Liver (tissue), 8 donors: ENCODE measurements at regions not wholly inside any gene's neighbourhood (a gene's known extent, or its start where the extent isn't known, plus 50 kb on each side); places are given as distances from the start of the nearest gene placed in this dataset.

ENCODE experiments used
- DNase-seq: peaks from one replicate; pipeline ENCODE4 v3.0.0-alpha.2; 2017; ENCODE audit warnings: low spot score
- H3K27ac ChIP-seq, 2 donors: one replicate each; pipeline ENCODE4 v1.7.0; 2013; ENCODE audit warnings: inconsistent platforms in 2 of 2, low read length in 2 of 2, control low read depth in 1 of 2, low read depth in 1 of 2, mild to moderate bottlenecking in 1 of 2
- H3K27me3 ChIP-seq, 4 donors: one replicate each; pipeline versions ENCODE4 v1.6.1 to v1.7.0; 2013; ENCODE audit warnings: low read length in 3 of 4, inconsistent platforms in 1 of 4, mild to moderate bottlenecking in 1 of 4, moderate library complexity in 1 of 4; ENCODE audit not compliant: control insufficient read depth in 4 of 4, insufficient read depth in 4 of 4
- H3K36me3 ChIP-seq, 4 donors: one replicate each; pipeline versions ENCODE4 v1.6.1 to v1.7.0; 2013; ENCODE audit warnings: low read length in 3 of 4, mild to moderate bottlenecking in 3 of 4, low read depth in 1 of 4, moderate library complexity in 1 of 4; ENCODE audit not compliant: control insufficient read depth in 4 of 4, insufficient read depth in 3 of 4
- H3K4me1 ChIP-seq, 4 donors: one replicate each; pipeline versions ENCODE4 v1.6.1 to v1.7.0; 2013; ENCODE audit warnings: low read length in 3 of 4, mild to moderate bottlenecking in 3 of 4, moderate library complexity in 1 of 4; ENCODE audit not compliant: control insufficient read depth in 4 of 4, insufficient read depth in 4 of 4
- H3K4me3 ChIP-seq, 3 donors: one replicate each; pipeline versions ENCODE4 v1.6.1 to v1.7.0; 2013; ENCODE audit warnings: low read length in 3 of 3, control low read depth in 1 of 3, low read depth in 1 of 3, mild to moderate bottlenecking in 1 of 3
- H3K9ac ChIP-seq, 2 donors: one replicate each; pipeline ENCODE4 v1.7.0; 2013; ENCODE audit warnings: low read length in 2 of 2, mild to moderate bottlenecking in 2 of 2, moderate library complexity in 2 of 2, control low read depth in 1 of 2, low read depth in 1 of 2
- H3K9me3 ChIP-seq, 4 donors: one replicate each; pipeline versions ENCODE4 v1.6.1 to v1.7.0; 2013; ENCODE audit warnings: low read length in 3 of 4; ENCODE audit not compliant: control insufficient read depth in 4 of 4
- ATF3 ChIP-seq: IDR thresholded peaks from 2 replicates; pipeline ENCODE4 v1.6.1; 2016; ENCODE audit warnings: antibody characterized with exemption
- CTCF ChIP-seq: fragments of 150-350 bp; IDR thresholded peaks from 2 replicates; pipeline ENCODE4 v1.5.1; 2017; ENCODE audit warnings: improper control_type of control experiment, low read depth, low read length; ENCODE audit not compliant: missing input control
- EGR1 ChIP-seq, 2 donors: IDR thresholded peaks; 2 replicates each; pipeline ENCODE4 v1.6.1; 2016 to 2018; ENCODE audit warnings: antibody characterized with exemption in 2 of 2, low read depth in 2 of 2
- FOXA1 ChIP-seq: IDR thresholded peaks from 2 replicates; pipeline ENCODE4 v1.6.1; 2016; ENCODE audit warnings: antibody characterized with exemption
- FOXA2 ChIP-seq: IDR thresholded peaks from 2 replicates; pipeline ENCODE4 v1.6.1; 2016; ENCODE audit warnings: antibody characterized with exemption
- GABPA ChIP-seq, 2 donors: IDR thresholded peaks in 1 of 2; conservative IDR thresholded peaks in 1 of 2; 2 replicates each; pipeline ENCODE4 v1.6.1; 2016; ENCODE audit warnings: antibody characterized with exemption in 2 of 2, mild to moderate bottlenecking in 1 of 2, moderate library complexity in 1 of 2
- HNF4A ChIP-seq, 2 donors: conservative IDR thresholded peaks; 2 replicates each; pipeline ENCODE4 v1.6.1; 2016; ENCODE audit warnings: antibody characterized with exemption in 2 of 2, mild to moderate bottlenecking in 2 of 2
- HNF4G ChIP-seq: IDR thresholded peaks from 2 replicates; pipeline ENCODE4 v1.6.1; 2016; ENCODE audit warnings: antibody characterized with exemption
- JUND ChIP-seq, 2 donors: IDR thresholded peaks; 2 replicates each; pipeline ENCODE4 v1.6.1; 2016; ENCODE audit warnings: antibody characterized with exemption in 2 of 2
- NR2F2 ChIP-seq: IDR thresholded peaks from 2 replicates; pipeline ENCODE4 v1.6.1; 2016; ENCODE audit warnings: antibody characterized with exemption
- RAD21 ChIP-seq, 2 donors: IDR thresholded peaks; 2 replicates each; pipeline ENCODE4 v1.6.1; 2016; ENCODE audit warnings: antibody characterized with exemption in 2 of 2, mild to moderate bottlenecking in 2 of 2
- REST ChIP-seq: IDR thresholded peaks from 2 replicates; pipeline ENCODE4 v1.6.1; 2016; ENCODE audit warnings: antibody characterized with exemption, mild to moderate bottlenecking
- RXRA ChIP-seq, 2 donors: IDR thresholded peaks; 2 replicates each; pipeline ENCODE4 v1.6.1; 2017 to 2018; ENCODE audit warnings: antibody characterized with exemption in 2 of 2, mild to moderate bottlenecking in 1 of 2
- SP1 ChIP-seq: IDR thresholded peaks from 2 replicates; pipeline ENCODE4 v1.6.1; 2018; ENCODE audit warnings: antibody characterized with exemption, mild to moderate bottlenecking
- TAF1 ChIP-seq: conservative IDR thresholded peaks from 2 replicates; pipeline ENCODE4 v1.6.1; 2016; ENCODE audit warnings: antibody characterized with exemption, mild to moderate bottlenecking
- YY1 ChIP-seq: IDR thresholded peaks from 2 replicates; pipeline ENCODE4 v1.6.1; 2016; ENCODE audit warnings: antibody characterized with exemption, mild to moderate bottlenecking
- ZBTB33 ChIP-seq: IDR thresholded peaks from 2 replicates; pipeline ENCODE4 v1.6.1; 2016; ENCODE audit warnings: antibody characterized with exemption
- WGBS: extraction: QIAGEN DNeasy Blood & Tissue Kit; methylation state at CpG from one replicate; pipeline ENCODE4 v1.1.7; 2013; 5-methylcytosine and 5-hydroxymethylcytosine counted together
- TF ChIP-seq, protein P1 (sequence below): IDR thresholded peaks from 2 replicates; pipeline ENCODE4 v1.6.1; 2016; ENCODE audit warnings: antibody characterized with exemption
- donor health status: healthy.
- donor health status: healthy.
- donor health status: healthy.
- donor health status: healthy.
- donor health status: healthy.

DNA sequence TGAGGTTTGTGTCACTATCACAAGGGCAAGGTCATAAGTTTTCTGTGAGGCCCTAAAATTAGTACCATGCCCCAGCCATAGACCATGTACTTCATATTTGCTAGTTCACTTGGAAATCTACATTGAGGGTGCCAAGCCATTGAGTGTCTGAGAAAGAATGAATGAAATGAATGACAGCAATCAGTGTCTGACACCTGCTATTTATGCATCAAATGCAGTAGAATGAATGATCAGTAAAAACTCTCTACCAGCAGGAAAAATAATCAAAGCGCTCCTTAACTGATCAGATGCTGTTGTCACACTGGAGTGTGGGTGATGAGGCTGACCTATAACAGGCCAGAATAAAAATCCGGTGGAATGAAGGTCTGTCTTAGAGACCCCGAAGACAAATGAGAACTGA lies 467.9 kb upstream of the B3GAT1 start:
- no peaks in the 10 kb centered on the region for H3K36me3 ChIP-seq
- WGBS = 90% methylated on average over 3 of the region's 3 CpGs
- H3K9me3 ChIP-seq = no peaks in the 10 kb centered on the region
- H3K27me3 ChIP-seq = peaks cover 0 to 3% (median 0%) of the 10 kb centered on the region in 4 donors
- no peak overlapping the region for H3K4me3 ChIP-seq
- no peak overlapping the region for H3K9ac ChIP-seq
- TF ChIP-seq HNF4A (conservative IDR thresholded peaks at IDR 0.05) (no peak), ZBTB33 (no peak), JUND (IDR thresholded peaks at IDR 0.05) (no peak), FOXA1 (no peak), NR2F2 (no peak), CTCF (no peak), ATF3 (no peak), GABPA (IDR thresholded peaks at IDR 0.05 in 1 of 2, conservative IDR thresholded peaks at IDR 0.05 in 1 of 2) (no peak), RAD21 (IDR thresholded peaks at IDR 0.05) (no peak), YY1 (no peak), HNF4G (no peak), SP1 (no peak), REST (no peak), RXRA (IDR thresholded peaks at IDR 0.05) (no peak), EGR1 (IDR thresholded peaks at IDR 0.05; ENCODE audit: low read depth in 2 of 2) (no peak), FOXA2 (no peak), TAF1 (no peak)
- TF ChIP-seq, protein P1, sequence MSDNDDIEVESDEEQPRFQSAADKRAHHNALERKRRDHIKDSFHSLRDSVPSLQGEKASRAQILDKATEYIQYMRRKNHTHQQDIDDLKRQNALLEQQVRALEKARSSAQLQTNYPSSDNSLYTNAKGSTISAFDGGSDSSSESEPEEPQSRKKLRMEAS = no peak
- DNase-seq = no peak
- no peak overlapping the region for H3K27ac ChIP-seq
- no peaks in the 10 kb centered on the region for H3K4me1 ChIP-seq
